PFSK-1 (cell line): ENCODE measurements at regions not wholly inside any gene's neighbourhood (a gene's known extent, or its start where the extent isn't known, plus 50 kb on each side); places are given as distances from the start of the nearest gene placed in this dataset.

Experiments used
- FOXP2 ChIP-seq: optimal IDR thresholded peaks from 2 replicates; pipeline ENCODE3; 2011; ENCODE audit warnings: borderline replicate concordance, control low read depth, inconsistent platforms; ENCODE audit not compliant: insufficient read depth; ENCODE audit errors: extremely low read length, extremely low read depth
- POLR2AphosphoS5 ChIP-seq: IDR thresholded peaks from 2 replicates; pipeline ENCODE4 v1.6.1; 2012; ENCODE audit warnings: low read depth, mild to moderate bottlenecking, control low read depth, low read length, moderate library complexity
- SIN3A ChIP-seq: IDR thresholded peaks from 2 replicates; pipeline ENCODE4 v1.6.1; 2012; ENCODE audit warnings: mild to moderate bottlenecking, low read length, moderate library complexity, borderline replicate concordance; ENCODE audit not compliant: insufficient read depth
- TAF1 ChIP-seq: IDR thresholded peaks from 2 replicates; pipeline ENCODE4 v1.6.1; 2012; ENCODE audit warnings: low read length, control low read depth, borderline replicate concordance; ENCODE audit not compliant: insufficient read depth
- TF ChIP-seq, protein P1 (sequence below), 2 experiments: IDR thresholded peaks; 2 replicates each; pipeline versions ENCODE4 v1.6.1 to v1.8.0; 2011 to 2012; ENCODE audit warnings: low read depth in 2 of 2, low read length in 2 of 2, control low read depth in 1 of 2, inconsistent platforms in 1 of 2, mild to moderate bottlenecking in 1 of 2, moderate library complexity in 1 of 2; ENCODE audit not compliant: insufficient read depth in 1 of 2

DNA sequence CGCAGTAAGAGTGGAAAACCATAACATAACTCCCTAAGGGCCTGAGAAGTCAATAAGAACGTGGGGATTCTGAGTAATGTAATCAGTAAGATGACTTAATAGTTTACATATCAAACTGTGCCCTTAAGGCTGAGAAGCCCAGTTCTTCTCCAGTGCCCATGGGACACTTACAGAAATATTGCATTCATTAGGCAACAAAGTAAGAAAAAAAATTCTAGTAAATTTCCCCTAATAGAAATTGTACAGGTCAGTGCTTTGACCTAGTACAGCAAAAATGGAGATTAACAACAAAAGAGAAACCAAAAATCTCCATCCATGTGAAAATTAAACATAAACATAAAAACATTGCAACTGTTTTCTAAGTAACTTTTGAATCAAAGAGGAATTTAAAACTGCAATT, 139.8 kb upstream of the HS6ST1 start:
- TF ChIP-seq, protein P1, sequence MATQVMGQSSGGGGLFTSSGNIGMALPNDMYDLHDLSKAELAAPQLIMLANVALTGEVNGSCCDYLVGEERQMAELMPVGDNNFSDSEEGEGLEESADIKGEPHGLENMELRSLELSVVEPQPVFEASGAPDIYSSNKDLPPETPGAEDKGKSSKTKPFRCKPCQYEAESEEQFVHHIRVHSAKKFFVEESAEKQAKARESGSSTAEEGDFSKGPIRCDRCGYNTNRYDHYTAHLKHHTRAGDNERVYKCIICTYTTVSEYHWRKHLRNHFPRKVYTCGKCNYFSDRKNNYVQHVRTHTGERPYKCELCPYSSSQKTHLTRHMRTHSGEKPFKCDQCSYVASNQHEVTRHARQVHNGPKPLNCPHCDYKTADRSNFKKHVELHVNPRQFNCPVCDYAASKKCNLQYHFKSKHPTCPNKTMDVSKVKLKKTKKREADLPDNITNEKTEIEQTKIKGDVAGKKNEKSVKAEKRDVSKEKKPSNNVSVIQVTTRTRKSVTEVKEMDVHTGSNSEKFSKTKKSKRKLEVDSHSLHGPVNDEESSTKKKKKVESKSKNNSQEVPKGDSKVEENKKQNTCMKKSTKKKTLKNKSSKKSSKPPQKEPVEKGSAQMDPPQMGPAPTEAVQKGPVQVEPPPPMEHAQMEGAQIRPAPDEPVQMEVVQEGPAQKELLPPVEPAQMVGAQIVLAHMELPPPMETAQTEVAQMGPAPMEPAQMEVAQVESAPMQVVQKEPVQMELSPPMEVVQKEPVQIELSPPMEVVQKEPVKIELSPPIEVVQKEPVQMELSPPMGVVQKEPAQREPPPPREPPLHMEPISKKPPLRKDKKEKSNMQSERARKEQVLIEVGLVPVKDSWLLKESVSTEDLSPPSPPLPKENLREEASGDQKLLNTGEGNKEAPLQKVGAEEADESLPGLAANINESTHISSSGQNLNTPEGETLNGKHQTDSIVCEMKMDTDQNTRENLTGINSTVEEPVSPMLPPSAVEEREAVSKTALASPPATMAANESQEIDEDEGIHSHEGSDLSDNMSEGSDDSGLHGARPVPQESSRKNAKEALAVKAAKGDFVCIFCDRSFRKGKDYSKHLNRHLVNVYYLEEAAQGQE (IDR thresholded peaks at IDR 0.05; ENCODE audit: insufficient read depth in 1 of 2, low read depth in 2 of 2, low read length in 2 of 2): no peak
- no peak for TF ChIP-seq TAF1
- TF ChIP-seq POLR2AphosphoS5: no peak
- no peak for TF ChIP-seq SIN3A
- no peak for TF ChIP-seq FOXP2

DNA sequence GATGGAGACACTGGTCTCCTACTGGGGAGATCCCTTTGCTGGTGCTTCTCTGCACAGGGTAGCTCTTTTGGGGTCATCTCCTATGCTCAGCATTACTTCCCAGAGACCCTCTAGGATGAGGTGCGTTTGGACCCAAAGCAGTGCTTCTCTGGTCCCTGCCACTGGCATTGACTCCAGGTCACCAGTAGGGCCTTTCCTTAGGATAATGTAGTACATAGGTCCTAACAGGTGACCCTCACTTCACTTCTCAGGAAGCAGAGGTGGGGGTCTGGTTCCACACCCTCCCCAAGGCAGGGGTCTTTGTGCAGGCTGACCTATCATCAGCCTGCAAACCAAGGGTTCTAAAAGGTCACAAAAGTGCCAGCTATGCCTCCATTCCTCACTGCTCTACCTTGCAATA, 145.8 kb upstream of the HS6ST1 start:
- no peak for TF ChIP-seq POLR2AphosphoS5
- no peak for TF ChIP-seq FOXP2
- TF ChIP-seq, protein P1 (IDR thresholded peaks at IDR 0.05; ENCODE audit: insufficient read depth in 1 of 2, low read depth in 2 of 2, low read length in 2 of 2): no peak
- TF ChIP-seq TAF1: no peak
- TF ChIP-seq SIN3A: no peak

DNA sequence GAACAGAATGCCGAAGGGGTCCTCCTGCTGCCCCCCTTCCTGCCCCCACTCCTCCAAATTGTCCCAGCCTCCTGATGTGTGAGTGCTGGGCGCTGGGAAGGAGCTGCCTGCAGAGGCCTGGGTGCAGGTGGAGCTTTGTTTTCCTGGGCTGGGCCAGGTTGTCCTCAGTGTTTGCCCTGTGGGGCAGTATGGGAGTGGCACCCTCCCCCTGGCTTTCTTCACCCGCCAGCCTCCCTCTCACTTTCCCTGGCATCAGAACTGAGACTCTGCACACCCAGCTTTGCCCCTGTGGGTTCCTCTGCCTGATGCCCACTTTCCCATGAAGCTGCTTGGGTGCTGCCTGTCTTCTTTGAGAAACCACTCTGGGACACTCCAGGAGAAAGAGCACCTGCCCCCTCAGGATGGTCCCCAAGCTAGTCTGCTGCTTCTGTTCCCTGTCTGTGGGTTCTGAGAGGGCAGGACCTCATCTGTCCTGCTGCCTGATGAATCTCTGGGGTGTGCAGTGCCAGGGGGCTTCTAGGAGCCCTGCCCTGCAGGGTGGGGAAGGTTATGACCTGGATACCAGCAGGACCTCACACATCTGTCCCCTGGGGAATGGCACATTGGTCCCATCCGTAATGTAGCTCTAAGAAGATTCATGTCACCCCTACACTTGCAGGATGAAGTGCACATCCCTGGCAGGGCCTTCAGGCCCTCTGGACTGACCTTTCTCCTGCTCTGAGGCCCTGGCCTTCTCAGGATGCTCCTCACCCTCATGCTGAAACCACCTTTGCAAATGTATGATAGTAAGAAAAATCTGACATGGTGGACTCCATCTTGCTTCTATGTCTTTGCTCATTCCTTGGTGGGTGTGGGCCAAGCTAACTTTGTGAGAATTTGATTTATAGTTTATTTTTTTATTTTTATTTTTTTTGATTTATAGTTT, 146.8 kb upstream of the HS6ST1 start:
- TF ChIP-seq, protein P1 (IDR thresholded peaks at IDR 0.05; ENCODE audit: insufficient read depth in 1 of 2, low read depth in 2 of 2, low read length in 2 of 2): no peak
- no peak for TF ChIP-seq POLR2AphosphoS5
- TF ChIP-seq TAF1: no peak

DNA sequence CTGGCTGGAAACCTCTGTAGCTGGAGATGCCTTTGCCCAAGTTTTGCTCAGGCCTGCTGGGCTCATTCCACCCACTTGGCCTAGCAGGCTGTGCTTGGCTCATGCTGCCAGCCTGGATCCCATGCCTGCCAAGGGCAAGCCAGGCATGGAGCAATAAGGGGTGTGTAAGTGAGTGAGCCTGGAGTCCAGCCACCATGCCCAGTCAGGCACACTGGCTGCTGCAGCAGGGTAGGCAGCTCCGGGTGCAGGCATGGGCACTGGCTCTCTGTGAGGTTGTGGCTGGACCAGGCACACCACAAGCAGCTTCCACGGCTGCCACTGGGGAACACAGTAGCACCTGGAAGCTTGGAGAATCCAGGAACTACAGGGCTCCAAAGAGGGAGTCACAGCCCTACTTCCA, 147.7 kb upstream of the HS6ST1 start:
- TF ChIP-seq TAF1 (no peak), FOXP2 (no peak), SIN3A (no peak), POLR2AphosphoS5 (no peak)
- TF ChIP-seq, protein P1 (IDR thresholded peaks at IDR 0.05; ENCODE audit: insufficient read depth in 1 of 2, low read depth in 2 of 2, low read length in 2 of 2): no peak

DNA sequence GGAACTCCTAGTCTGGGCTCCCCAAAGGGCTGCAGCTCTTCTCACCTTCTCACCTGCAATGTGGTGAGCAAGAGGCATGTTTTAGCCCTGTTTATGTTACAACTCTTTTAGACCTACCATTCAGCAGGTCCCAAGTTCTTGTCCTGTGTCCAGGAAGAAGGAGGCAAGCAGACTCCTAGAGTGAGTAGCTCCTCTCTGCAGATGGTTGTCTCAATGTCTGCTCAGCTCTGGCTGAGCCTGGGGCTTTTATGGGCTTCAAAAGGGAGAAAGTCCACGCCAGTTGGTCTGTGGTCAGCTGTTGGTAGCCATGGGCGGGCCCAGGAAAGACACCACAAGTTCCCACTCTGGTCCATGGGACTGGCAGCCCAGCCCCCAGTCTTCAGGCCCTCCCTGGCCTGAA, 148.1 kb upstream of the HS6ST1 start:
- TF ChIP-seq SIN3A (no peak), TAF1 (no peak), FOXP2 (no peak), POLR2AphosphoS5 (no peak)
- TF ChIP-seq, protein P1 (IDR thresholded peaks at IDR 0.05; ENCODE audit: insufficient read depth in 1 of 2, low read depth in 2 of 2, low read length in 2 of 2): no peak
